SIG-M5 (cell line): ENCODE measurements at regions not wholly inside any gene's neighbourhood (a gene's known extent, or its start where the extent isn't known, plus 50 kb on each side); places are given as distances from the start of the nearest gene placed in this dataset.

ENCODE experiments used
- DNase-seq: peaks from one replicate; lab custom pipeline; 2025; lab: John Stamatoyannopoulos, UW

DNA sequence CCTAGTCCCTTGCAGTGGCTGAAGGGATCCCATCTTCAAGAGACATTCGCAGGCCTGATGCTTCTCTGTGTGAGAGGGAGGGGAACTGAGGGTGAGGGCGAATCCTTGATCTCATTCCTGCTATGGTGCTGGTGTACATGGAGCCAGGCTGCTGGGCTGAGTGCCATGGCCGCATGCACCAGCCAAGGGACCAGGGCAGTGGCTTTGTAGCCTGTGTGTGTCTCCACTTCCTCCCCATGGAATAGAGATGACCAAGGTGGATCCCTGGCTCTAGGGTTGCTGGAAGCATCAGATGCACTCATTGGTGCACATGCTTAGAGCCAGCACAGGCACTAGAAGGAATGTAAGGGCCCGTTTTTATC, 195.0 kb downstream of the FOXL1 start:
- DNase-seq, result no peak

DNA sequence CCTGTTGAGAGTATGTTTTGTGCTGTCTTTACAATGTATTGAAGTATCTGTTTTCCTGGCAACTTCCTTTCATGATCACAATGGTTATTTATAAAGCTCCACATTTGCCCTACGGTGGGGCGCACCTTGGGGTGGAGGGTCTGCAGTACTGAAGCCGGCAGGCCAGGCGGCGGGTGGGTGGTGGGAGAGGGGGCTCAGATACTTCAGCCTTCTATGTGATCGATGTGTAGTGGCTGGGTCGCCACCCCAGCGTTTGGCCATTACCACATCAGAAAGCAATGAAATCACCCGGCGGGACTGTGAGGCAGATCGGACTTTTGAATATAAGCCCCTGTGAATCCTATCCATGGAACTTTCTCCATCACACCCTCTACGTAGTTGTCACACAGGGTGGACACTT, 196.6 kb downstream of the FOXL1 start:
- no peak for DNase-seq

DNA sequence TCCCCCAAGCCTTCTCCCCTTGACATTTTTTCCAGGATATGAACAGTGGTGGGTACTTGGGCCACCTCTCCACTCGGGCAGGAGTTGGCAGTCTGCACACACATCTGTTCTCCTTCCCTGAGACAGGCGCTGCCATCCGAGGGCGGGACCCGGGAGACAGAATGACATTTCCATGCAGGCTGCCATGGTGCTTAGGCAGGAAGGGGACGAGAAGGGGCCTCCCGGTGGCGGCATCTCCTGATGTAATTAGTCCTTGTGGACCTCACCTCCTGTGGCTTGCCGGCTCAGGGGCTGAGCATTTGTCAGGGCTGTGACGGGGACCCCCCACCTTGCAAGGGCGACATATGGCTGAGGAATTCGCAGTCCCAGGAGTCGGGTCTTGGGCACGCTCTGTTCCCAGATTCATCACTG, 197.2 kb downstream of the FOXL1 start:
- no peak for DNase-seq

DNA sequence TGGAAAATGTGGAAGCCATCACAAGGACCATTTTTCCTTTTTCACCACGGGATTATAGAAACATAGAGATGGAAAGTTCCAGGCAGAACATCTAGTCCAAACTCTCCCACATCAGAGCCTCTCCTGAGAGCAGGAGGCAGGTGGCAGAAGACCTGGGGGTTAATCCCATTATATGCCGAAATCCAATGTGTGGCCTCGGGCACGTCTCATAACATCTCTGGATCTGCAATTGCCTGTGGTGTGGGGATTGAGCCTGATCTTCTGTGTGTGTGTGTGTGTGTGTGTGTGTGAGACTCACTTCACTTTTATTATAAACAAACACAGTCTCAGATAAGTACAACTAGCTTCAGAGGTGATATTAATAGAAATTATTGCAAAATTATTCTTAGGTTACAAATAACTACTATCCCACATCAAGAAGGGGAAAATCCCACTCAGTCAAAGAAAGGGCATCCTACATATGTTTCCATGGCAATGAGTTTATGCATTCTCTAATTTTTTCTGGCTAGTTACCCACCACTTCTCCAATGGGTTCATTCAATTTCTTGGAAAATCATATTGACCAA, 199.1 kb downstream of the FOXL1 start:
- no peak for DNase-seq

DNA sequence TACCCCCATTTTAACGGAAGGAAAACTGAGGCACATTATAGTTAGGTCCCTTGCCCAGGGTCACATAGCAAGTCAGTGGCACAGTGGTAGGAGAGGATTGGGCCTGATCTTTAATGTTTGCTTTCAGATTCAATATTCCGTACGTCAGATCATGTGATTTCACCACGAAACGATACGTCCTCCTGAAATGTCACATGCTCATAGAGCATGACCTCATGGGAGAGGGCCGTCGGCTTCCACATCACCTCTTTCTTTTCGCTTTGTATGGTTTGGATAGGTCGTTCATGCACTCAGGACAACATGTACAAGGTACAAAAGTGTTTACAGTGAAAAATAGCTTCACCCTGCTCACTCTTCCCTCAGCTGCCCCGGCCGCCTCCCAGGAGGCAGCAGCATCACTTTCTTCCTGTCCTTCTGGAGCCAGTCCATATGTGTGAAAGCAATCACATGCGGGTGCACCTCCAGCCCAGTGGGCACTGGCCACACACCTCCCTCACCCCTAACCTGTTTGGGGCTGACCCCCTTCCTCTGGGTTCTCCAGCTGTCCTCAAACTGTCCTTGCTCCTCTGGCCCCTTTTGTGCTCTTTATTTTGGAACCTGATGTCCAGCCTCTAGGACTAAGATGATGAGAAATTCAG, 199.9 kb downstream of the FOXL1 start:
- no peak for DNase-seq

DNA sequence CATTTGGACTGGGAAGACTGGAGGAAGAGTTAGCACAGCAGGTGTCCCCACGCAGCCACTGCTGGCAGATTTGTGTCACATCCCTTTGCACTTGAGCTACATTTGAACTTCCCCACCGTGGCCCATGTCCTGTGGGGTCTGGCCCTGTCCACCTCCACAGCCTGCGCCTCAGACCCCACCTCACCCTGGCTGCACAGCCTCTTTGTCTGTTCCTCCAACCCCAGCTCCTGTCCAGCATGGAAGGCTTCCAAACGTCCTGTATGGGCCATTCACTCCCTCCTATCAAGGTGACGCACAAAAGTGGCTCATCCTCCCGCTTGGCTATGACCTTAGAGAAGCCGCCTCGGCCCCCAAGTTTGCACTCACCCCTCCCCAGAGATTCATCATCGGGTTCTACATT, 200.6 kb downstream of the FOXL1 start:
- DNase-seq, result no peak

DNA sequence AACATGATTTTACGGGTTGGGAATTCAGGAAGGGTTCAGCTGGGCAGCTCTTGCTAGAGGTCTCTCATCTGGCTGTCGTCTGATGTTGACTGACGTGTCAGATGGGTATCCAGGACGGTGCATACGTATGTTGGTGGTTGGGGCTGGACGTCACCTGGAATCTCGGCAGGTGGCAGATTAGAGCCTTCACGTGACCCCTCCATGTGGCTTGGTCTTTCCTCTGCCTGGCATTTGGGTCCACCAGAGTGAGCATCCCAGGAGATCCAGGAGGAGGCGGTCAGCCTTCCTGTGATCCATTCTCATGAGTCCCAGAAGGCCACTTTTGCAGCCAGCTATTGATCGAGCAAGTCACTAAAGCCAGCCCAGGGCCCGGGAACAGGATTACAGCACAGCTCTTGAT, 202.7 kb downstream of the FOXL1 start:
- no peak for DNase-seq

DNA sequence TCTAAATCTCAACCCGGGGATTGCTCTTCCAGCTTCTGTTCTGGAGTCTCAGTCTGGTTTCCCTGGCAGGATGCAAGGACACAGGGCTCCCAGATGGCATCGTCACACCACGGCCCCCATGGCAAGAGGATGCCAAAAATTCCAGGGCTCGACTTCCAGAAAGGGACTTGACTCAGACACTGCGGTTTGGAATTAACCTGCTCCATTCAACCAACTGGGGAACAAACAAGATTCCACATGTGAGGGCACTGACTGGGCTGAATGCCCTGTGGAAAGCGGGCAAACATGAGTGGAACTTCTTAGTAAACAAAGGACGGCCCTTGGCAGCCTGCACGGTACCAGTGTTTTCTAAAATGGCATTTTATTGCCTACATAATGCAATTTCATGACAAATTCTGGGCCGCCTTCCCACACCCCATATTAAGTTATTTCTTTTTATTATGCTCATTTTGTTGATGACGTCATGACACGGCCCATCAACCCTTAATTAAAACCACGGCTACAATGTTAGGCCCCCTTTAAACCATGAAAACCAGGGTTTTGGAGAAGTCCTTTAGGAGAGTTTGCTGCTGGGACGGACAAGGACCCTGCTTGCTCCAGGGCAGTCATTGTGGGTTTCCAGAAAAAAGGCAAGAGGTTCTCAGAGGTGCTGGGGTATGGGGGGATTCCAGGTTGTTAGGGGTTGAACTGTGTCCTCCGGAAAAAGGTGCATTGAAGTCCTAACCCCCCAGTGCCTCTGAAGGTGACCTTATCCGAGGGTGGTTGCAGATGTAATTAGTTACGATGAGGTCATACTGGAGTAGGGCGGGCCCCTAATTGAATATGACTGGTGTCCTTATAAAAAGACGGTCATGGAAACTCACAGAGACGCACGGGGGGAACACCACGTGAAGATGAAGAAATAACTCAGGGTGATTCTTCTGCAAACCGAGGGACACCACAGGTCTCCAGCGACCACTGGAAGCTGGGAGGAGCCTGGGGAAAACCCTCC, 205.6 kb downstream of the FOXL1 start:
- no peak for DNase-seq

DNA sequence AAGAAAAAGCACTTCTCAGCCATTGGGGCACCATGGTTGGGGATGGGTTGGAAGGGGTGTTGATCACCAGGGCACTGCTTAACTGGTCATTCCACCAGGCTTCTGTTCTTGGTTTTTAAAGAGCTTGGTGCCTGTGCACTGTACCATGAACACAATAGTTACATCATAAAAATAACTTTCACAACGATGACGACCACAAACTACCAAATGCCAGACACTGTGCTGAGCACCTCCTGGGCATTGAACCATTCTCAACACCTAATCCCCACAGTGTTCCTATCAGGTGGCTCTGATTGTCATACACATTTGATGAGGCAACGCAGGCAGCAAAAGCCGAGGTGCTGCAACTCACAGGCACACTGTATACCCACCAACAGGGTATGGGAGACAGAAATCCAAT, 208.0 kb downstream of the FOXL1 start:
- no peak for DNase-seq

DNA sequence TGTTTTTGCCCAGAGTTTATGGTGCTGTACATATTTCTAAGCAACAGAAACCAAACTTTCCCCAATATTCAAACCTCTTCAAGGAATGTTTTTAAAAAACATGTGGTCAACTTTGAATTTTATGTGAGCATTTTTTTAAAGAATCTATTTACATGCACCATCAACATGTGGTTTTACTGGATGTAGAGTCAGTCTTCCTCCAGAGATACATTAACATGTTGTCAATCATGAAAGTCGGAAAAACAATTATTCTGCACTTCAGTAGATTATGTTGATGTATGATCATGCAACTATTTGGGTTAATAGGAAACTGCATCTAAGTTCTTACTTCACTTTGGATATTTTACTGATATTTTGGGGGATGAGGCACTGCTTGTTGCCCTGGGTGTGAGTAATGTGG, 208.6 kb downstream of the FOXL1 start:
- DNase-seq, result no peak

DNA sequence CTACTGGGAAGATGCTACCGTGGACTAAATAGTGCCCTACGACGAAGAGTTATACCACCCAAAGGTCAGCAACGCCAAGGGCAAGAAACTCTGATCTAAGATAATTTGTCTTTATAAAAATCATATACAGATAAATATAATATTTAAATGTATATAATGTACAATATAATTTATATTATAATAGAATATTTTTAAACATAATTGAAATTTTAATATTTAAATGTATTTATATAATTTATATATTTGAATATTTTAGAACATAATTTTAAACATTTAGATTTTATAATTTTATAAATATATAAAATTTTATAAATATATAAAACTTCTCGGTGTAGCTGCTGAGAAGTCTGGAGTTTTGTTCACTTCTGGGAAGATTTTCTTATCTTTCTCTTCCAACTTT, 209.2 kb downstream of the FOXL1 start:
- DNase-seq, result no peak

DNA sequence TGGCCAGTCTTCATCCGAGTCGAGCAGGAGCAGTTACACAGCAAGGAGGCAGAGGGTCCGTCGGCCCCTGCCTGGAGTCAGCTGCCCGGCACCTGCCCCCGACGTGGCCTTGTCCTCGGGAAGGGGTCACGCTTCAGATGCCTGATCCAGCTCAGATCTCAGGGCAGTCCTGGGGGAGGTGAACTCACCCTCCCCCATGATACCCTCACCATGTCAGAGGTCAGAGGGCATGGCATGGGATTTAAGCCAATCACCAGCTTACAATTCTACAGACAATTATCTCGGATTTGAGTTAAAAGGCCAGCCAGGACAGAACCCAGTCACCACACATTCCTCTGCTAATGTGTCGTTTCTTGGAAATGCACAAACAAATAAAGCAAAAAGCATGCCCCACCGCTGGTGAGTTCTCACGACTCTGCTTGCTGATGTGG, 211.3 kb downstream of the FOXL1 start:
- no peak for DNase-seq

DNA sequence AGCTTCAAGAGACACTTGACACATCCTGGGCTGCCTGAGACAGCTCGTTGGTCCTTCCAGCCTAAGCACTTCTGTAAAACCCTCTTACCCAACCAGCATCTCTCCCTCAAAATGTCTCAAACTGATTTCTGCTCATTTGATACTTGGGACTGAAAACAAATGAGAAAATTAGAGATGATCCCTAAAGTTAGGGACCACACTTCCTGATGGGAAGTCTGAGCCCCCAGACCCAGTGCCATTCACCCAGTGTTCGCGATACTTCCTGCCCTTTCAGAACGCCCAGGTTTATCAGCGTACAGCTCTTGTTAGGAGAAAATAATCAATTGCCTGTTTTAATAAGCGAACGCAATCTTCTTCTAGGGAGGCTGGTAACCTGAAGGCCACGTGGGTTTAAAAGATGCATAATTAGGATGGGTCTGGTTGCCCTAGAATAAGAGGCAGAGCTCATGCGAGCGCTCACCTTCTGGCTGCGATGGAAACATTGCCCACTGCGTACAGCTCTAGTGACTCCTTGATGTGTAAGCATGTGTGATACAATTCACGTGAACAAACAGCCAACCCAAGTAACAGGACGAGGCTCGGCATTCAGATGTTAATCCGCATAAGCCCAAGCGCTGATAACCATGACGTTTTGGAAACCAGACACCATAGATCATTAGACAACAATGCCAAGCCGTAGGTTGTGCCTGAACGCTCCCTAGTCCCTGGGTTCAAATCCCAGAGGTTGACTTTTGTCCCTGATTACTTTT, 213.1 kb downstream of the FOXL1 start:
- no peak for DNase-seq

DNA sequence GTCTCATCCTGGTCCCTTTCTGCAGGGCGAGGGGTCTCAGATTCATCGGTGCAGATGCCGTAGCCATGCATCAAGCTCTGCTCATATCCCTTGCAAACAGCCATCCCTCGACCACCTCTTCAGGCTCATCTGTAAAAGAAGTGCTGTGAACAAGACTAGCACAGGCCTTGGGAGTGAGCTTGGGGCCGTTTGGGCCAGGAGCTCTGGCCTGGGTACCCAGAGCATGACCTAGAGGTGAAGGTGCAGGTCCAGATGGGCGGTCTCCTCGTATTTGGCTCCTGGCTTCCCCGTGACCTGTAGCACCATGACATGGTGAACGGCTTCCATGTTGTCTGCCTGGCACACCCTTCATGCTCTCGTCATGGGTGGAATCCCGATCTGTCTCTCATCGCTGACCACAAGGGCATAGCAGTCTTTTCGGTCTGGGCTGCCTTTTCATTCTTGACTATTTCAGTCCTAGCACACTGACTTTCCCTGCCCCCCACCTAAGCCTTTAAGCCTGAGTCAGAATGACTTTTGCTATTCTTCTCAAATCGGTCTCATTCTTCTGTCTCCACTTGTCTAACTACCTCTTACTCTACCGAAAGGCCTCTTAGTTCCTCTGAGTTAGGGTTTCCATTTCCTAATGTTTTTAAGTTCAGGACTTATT, 216.0 kb downstream of the FOXL1 start:
- no peak for DNase-seq

DNA sequence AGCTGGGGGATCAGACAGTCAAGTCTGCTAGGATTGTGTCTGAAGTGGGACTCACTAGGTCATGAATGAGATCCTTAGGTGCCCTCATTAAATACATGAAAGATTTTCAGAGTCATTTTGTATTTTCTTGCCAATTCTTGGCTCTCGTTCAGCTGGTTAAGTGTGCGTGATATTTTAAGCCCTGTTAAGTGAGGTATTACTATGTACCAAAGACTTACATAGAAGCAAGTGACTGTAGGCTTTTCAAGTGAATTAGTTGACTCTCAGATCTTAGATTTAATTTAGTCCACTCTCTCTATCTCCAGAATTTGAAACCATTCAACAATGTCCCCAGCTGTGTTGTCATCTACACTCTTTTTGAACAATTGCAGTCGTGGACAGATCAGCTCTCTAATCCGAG, 219.4 kb downstream of the FOXL1 start:
- DNase-seq, result no peak

DNA sequence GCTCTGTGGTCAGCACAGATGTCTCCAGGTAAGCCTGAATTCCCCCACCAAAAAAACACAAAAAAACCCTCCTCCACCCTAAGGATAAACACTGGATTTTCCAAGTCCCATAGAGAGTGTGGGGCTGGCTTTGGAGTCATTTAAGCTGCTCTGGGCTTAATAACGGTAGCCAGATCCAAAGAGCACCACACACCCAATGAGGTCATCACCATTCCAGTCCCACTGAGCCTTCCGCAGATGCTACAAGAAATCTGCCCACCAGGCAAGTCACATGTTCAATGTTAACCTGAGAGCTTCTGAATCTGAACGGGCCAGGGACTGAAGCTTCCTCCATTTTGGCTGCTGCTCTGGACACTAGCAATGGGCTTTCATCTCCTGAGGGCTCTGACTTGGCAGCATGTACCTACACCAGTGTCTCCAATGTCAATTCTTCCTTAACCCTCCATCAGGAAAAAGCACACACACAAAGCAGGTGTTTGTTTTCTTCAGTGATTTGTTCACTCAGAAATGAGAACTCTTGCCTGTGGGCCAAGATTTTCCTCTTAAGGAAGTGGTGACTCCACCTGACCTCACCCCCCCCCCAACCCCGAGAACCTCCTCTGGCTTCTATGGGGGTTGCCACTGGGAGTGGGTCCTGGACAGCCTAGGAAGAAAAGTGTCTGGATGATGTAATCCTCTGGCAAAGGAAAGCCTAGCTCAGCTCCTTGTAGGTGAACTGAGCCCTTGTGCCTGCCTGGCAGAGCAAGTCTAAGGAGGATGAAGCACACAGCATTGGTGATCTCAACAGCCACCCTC, 220.1 kb downstream of the FOXL1 start:
- no peak for DNase-seq

DNA sequence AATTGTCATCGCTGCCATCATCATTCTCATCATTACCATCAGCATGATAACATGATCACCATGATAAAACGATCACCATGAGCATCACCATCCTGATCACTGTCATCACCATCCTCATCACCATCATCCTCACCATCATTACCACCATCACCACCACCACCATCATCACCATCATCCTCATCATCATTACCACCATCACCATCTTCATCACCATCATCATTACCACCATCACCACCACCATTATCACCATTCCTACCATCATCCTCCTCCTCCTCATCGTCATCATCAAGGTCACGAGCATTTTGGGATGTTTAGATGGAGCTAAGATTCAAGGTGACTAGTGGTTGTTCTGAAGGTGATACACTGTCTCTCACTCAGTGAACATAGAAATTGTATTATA, 221.0 kb downstream of the FOXL1 start:
- DNase-seq, result no peak

DNA sequence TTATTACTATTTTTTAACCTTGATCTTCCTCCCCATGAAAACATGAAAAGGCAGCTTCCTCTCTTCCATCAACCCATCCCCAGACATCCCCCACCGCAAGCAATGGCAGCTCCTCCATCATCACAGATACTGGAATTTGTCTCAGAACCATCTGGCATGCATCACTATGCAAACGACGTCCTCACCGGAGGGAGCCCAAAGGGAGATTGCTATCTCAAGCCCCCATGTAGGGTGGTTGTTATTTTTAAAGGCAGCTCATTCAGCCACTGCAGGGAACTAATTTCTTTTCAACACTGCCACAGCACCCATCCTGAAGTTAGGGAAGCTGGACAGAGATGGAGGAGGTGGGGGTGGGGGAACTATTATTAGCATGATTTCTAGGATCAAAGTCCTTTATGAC, 222.5 kb downstream of the FOXL1 start:
- no peak for DNase-seq

DNA sequence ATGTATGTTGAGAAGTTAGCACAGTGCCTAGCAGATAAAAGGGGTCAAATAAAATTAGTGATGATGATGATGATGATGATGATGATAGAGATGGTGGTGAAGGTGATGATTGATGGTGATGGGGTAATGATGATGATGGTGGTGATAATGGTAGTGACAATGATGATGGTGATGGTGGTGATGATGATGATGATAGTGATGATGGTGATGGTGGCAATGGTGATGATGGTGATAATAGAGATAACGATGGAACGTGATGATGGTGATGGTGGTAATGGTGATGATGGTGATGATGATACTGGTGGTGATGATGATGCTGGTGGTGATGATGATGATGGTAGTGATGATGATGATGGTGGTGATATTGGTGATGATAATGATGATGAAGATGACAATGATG, 223.7 kb downstream of the FOXL1 start:
- no peak for DNase-seq

DNA sequence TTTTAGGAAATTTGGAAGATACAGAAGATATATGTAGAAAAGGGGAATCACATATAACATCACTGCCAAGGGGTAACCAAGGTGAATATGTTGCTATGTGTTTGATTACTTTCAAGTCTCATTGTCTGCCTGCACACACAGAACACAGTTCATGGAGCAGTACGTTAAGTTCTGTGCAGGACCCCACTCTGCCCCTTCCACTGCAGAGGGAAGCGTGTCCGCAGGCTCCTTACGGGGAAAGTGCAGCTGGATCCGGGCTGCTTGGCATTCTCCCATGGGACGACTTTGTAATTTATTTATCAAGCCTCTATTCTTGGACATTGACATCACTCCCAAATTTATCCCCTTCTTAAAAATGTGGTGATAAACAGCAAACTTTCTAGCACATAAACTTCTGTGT, 226.8 kb downstream of the FOXL1 start:
- no peak for DNase-seq

DNA sequence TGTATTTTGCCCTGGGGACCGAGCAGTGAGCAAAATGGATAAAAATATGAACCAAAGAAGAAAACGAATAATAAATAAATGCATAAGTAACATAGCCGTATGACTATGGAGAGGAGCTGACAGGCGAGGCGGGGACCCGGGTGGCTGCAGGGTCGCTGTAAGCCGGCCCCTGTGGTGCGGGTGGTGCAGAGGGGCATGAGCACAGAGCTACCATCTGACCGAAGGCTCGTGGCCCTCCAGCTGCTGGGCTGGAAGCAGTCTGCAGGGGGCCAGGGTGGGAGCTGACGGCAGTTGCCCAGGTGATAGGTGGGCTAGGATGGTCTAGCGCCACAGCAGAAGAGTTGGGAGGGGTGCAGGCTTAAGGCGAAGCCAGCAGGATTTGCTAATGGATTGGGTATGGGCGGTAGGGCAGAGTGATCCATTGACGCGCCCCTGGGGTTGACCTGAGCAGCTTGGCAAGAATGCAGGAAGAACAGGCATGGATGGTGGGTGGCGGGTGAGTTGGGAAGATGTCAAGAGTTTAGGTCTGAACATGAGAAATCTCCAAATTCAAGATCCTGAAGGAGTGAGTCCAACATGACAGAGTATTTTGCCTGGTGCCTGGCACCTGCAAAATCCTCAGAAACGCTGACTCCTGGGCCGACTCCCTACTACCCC, 228.0 kb downstream of the FOXL1 start:
- DNase-seq, result no peak
